Endometrium (tissue), 2 donors: ENCODE measurements at regions not wholly inside any gene's neighbourhood (a gene's known extent, or its start where the extent isn't known, plus 50 kb on each side); places are given as distances from the start of the nearest gene placed in this dataset.
"Not testable (repeated sequence)": the region's sequence is repeated elsewhere in the genome, so short reads cannot be mapped to it uniquely, and the experiment has no call there.

ENCODE experiments used
- FAIRE-seq: peaks from 2 replicates; lab custom pipeline; 2012; peaks lifted over from hg19 to GRCh38; lab: Jason Lieb, UNC
- donor health status: control.
- donor health status: control.

DNA sequence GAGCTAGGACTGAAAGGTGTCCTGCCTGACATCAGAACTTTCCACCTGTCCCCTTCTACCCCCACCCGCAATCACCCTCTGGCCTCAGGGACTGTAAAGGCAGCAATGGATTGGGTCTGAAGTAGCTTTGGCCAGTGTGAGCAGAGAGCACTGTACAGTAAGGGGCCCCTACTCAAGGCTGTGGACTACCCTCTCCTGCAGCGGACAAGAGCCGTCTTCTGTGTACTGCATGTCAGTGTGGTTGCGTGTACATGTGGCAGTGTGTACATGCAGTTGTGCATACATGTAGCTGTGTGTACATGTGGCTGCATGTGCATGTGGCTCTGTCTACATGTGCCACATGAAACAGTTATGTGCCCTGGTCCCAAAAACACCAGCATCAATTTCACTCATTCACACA, 205.9 kb upstream of the LINGO1 start:
- no peak for FAIRE-seq

GRCh38 chr15:77838061-77838460, 205.3 kb upstream of the LINGO1 start:
- no peak for FAIRE-seq

- FAIRE-seq: no peak
Observed at GRCh38 chr15:77837649-77838025, 204.9 kb upstream of the LINGO1 start.

- FAIRE-seq: no peak
Observed at GRCh38 chr15:77836906-77837648, 204.4 kb upstream of the LINGO1 start.

DNA sequence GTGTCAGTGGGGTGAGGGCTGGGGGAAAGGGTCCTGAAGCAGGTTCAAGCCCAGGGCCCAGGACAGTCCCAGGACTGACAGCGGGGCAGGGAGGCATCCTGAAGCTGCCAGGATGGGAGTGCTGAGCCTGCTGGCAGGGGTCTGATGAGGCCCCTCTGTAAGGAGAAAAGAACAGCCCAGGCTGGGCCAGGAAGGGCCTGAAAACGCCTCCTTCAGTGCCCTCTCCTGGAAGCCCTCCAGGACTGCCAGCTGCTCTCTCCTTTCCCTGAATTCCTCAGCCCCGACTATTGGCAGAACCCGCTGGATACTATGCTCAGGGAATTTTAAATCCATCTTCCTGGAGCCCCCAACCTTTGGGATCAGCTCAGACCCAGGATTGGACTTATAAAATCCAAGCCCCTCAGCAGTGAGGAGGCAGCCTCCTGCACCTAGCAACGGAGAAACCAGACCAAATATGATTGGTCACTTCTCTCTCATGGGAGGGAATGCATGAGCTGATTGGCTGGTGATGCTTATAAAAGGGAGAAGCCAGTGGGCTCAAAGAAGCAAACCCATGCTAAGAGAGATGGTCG, 203.5 kb upstream of the LINGO1 start:
- no peak for FAIRE-seq

DNA sequence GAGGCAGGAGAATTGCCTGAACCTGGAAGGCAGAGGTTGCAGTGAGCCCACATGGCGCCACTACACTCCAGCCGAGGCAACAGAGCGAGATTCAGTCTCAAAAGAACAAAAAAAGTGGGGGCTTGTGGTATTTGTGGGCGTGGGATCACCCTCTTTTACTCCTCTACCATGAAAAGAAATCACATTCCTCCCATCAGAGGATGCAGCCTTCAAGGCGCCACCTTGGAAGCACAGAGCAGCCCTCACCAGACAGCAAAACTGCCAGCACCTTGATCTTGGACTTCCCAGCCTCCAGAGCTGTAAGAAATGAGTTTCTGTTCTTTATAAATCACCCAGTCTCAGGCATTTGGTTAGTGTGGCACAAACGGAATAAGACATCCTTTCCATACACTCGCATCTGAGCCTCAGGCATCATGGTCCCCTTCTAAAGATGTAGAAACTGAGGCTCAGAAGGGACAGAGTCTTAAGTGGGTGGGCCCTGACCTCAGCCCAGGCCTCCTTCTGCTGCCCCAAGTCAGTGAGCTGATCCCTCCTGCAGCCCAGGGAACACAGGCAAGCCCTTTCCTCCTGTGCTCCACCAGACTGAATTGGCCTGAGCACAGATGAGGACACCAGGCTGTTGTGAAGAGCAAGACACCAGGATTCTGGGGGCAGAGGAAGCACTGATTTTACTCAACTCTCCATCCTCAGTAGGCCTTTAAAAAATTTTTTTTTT, 201.7 kb upstream of the LINGO1 start:
- FAIRE-seq: no peak

DNA sequence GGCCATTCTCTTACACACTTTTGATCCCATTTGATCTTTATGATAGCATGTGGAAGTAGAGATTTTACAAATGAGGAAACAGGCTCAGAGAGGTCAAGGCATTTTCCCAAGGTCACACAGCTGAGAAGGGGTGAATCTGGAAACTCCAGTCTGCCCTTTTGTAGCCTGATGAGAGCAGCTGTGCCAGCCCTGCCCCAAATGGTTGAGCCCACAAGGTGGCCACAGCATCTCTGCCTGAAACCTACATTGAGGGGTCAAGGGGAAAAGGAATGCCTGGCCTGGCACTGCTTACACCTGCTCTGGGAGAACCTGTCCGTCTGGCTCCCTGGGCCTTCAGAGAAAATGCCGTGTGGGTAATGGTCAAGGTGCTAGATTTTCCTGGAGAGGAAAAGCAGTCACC, 200.2 kb upstream of the LINGO1 start:
- FAIRE-seq: no peak

- FAIRE-seq: no peak
Observed at GRCh38 chr15:77831986-77832385, 199.3 kb upstream of the LINGO1 start.

DNA sequence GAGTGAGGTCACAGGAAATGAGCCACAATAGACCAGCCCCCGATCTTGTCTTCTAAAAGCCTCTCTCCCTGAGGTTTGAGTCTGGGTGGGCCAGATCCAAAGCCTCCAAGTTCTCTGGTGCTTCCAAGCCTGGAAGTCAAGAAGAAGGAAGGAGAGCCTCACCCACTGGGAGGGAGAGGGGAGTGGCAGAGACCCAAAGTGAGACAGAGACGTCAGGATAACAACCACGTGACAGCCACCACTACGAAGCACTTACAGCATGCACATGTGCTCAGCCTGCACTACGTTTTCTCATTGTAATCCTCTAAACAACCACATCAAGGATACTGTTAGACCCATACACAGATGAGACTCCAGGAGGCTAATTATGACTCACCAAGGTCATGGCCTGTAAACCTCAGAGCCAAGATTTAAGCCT, 197.3 kb upstream of the LINGO1 start:
- FAIRE-seq: no peak

DNA sequence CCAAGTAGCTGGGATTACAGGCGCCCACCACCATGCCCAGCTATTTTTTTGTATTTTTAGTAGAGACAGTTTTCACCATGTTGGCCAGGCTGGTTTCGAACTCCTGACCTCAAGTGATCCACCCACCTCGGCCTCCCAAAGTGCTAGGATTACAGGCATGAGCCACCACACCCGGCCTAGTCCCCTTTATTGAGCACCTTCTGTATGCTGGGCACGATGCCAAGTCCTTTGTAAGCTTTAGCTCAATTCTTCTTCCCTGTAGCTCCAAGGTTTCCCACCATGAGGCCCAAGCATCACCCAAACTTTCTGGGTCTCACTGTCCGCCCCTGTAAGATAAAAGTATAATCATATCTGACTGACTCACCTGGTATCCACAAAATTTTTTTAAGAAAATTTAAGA, 196.6 kb upstream of the LINGO1 start:
- not testable (repeated sequence) for FAIRE-seq

- FAIRE-seq: no peak
Observed at GRCh38 chr15:77827860-77828259, 195.1 kb upstream of the LINGO1 start.

DNA sequence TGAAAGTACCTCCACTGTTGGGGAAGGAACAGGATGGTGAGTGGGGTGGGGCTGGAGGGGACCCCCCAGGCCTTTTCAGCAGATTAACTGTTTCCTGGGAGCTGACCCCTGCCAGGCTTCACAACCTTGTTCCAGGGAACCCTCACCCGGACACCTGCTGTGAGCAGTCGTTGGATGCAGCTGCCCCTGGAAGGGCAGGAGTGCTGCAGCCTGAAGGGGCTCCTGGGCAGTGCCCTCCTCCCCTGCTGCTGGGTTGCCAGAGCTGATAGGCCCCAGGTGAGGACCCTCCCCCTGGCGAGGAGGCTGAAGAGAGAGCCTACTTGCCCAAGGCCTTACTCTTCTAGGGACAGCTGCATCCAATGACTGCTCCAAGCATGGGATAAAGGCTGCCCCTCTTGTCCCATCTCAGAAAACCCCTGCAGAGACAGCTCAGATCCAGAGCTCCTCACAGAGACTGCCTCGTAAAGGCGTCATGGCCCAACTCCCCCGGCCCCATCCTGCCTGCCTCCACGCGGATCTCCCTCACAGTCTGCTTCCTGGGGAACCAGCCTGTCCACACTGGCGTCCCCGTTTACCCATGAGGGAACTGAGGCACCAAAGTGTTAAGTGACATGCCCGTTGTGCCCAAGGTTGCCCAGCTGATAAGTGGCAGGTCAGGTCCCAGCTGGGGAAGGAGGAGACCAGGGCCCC, 193.4 kb upstream of the LINGO1 start:
- FAIRE-seq: no peak

DNA sequence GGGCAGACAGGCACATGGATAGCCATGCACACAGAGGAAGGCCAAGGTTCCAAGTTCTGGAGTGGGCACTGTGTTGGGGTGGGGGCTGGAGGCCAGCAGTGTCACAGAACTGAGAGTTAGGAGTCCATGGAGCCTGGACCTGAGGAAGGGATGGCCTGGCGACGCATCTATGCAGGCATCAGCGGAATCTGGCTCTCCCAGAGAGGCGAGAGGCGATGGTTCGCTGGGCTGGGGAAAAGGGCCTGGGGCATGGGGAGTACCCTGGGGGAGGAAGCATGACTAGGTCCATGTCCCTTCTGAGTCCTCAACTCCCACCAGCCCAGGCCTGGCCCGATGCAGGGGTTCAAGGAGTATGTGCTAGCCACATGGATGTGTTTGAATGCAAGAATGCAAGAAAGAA, 192.8 kb upstream of the LINGO1 start:
- no peak for FAIRE-seq

- FAIRE-seq: no peak
Observed at GRCh38 chr15:77825252-77825542, 192.5 kb upstream of the LINGO1 start.

DNA sequence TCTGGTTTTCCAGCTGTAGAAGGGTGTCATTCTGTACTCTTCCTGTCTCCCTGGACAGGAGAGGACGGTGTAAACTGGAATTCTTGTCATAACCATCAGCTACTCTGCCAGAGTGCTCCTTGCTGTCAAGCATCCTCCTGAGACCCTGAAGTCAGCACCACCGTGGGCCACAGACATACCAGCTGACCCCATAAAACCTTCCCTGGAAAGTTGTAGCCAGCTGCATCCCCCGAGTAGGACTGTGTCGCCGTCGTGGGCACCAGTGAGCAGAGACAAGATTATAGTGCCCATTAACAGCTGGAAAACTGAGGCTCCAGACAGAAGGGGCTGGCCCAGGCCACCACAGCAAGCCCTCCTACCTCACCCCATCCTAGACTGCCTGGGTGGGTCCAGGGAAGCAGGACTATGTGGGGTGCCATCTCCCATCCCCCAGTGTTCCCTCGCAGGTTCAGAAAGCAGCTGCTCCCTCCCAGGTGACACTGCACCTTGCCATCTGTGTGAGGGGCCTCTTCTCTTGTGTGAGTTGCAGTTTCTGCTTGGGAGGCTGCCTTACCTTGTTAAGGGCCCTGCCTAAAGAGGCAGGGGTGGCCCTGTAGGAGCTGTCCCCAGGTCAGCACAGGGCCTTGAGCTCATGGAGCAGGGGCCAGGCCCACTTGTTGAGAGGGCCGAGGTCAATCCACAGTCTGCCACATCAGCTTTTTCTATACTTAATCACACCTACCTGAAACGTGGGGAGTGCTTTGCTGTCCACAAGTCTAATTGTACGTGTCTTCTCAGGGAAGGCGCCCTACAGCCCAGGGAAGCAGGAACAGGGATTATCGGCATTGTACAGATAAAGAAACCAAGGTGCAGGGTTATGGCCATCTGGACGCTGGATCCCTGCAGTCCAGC, 191.9 kb upstream of the LINGO1 start:
- FAIRE-seq: no peak

DNA sequence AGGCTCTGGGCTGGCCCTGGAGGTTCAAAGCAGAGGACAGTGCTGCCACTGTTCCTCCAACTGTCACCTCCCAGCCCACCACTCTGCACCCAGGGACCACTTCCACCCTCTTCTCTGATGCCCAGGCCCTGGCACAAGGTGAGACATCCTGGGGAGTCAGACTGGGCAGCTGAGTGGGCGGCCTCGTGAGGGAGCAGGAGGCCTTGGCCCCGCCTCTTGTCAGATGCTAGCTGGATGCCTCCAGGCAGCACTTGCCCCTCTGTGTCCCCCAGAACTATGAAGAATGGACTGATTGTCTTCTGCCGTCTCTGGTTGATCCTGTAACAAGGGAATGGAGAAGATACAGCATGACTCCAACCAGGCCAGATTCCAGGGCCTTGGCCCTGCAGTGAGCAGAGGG, 191.0 kb upstream of the LINGO1 start:
- FAIRE-seq: no peak

DNA sequence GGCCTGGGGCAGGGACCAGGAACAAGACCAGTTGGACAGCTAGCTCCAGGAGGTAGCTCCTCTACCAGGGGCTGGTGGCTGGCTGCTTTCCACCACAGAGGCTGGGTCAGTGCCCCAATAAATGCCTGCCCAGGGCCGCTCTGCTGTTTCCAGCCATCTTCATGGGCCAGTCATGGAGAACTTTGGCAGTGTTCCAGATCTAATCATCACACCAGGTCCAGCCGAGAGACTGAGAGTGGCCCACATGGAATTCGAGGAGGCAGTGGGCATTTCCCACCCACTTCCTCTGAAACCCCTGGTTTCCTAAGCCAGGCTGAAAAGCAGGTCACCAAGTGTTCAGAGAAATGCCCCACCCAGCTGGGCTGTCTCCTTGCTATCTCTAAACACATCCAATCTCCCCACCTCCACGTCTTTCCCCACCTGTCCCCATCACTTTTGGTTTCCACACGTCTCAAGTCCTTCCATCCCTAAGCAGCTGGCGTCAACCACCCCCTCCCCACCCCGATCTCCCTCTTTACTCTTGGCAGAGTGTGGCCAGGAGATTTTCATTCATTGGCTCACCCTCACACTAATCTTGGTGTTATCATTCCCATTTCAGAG, 190.0 kb upstream of the LINGO1 start:
- no peak for FAIRE-seq

DNA sequence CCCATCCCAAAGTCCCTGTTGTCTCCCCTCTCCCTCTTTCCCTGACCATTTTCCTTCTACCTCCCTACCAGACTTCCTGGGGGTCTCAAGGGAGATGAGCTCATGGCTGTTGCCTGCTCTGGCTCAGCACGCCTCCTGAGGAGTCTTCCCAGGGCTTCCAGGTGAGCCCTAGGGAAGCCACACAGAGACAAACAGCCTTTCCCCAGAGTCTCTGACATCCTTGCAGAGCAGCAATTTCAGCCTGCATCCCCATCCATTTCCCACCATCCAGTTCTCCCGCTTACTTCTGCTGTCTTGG, 189.2 kb upstream of the LINGO1 start:
- FAIRE-seq: no peak

- no peak for FAIRE-seq
Observed at GRCh38 chr15:77821188-77821958, 188.7 kb upstream of the LINGO1 start.

GRCh38 chr15:77819851-77820728, 187.4 kb upstream of the LINGO1 start:
- FAIRE-seq: no peak
